ENCODE measurements at regions not wholly inside any gene's neighbourhood (a gene's known extent, or its start where the extent isn't known, plus 50 kb on each side); places are given as distances from the start of the nearest gene placed in this dataset.
"Not testable (repeated sequence)": the region's sequence is repeated elsewhere in the genome, so short reads cannot be mapped to it uniquely, and the experiment has no call there.

DNA sequence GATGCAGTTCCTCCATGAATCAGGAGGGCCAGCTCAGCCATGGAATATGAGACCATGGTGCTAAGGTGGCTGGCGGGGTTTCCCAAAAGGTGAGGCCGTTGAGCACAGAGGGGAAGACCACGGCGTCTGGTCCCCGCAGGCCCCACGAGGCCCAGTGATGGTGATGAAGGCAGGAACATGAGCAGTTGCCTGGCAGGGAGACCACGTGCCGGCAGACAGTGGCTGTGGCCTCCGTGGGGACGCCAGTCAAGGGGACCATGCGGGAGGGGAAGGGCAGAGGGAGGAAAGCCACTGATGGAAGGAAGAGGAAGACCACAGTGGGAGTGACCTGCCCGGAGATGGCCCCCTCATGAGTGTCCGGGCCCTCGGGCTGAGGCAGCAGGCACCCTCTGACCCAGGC, 220.9 kb upstream of the SGCG start:
- CTCF ChIA-PET; H3K27me3 ChIP-seq (ENCODE audit: control insufficient read depth, insufficient read depth, low read length); DNase-seq (ENCODE audit: low read depth); POLR2A ChIA-PET; H3K4me3 ChIP-seq (ENCODE audit: low read depth, low read length); H3K36me3 ChIP-seq (ENCODE audit: control insufficient read depth, insufficient read depth, low read length): not testable (repeated sequence)

DNA sequence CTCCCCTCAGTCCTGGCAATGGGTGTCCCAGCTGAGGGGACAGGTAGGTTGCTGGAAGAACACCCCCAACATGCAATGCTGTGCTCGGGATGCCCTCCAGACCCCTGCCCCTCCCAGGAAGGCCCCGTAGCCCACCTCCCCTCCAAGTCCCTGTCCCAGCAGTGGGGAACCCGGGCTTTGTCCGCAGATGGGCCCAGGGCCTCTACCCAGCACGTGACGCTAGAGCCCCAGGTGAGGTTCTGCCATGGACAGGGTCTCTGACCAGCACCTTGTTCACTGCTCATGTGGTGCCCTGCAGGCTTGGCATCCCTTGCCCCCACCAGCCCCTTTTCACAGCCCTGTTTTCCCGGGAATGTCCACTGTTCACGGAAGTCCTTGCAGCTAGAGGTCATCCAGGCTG, 220.0 kb upstream of the SGCG start:
- ChIA-PET POLR2A (no interaction called here), CTCF (no interaction called here)

DNA sequence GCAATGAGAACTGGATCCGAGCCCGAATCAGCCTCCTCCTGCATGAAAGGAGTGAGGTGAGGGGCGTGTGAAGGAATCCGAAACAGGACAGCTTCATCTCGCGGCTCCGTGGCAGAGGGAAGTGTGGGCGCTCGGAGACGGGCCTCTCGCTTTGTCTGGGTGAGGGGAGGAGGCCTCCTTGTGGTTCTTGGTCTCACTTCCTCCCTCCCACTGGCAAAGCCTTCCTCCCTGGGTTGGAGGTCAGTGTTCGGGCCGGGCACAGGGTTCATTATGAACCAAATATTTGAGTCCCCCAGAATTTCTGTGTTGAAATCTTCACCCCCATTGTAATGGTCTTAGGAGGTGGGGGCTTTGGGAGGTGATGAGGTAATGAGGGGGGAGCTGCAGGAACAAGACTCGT, 219.4 kb upstream of the SGCG start:
- POLR2A ChIA-PET; H3K4me3 ChIP-seq (ENCODE audit: low read depth, low read length); CTCF ChIA-PET; DNase-seq (ENCODE audit: low read depth); H3K36me3 ChIP-seq (ENCODE audit: control insufficient read depth, insufficient read depth, low read length); H3K27me3 ChIP-seq (ENCODE audit: control insufficient read depth, insufficient read depth, low read length): not testable (repeated sequence)

More for the DNA sequence above, 220.0 kb upstream of the SGCG start:
- no peak for DNase-seq (ENCODE audit: low read depth)
- no peak overlapping the region for H3K4me3 ChIP-seq (ENCODE audit: low read depth, low read length)
- no peaks in the 10 kb centered on the region for H3K36me3 ChIP-seq (ENCODE audit: control insufficient read depth, insufficient read depth, low read length)
- H3K27me3 ChIP-seq (ENCODE audit: control insufficient read depth, insufficient read depth, low read length), result no peaks in the 10 kb centered on the region
- TF ChIP-seq, protein P1, sequence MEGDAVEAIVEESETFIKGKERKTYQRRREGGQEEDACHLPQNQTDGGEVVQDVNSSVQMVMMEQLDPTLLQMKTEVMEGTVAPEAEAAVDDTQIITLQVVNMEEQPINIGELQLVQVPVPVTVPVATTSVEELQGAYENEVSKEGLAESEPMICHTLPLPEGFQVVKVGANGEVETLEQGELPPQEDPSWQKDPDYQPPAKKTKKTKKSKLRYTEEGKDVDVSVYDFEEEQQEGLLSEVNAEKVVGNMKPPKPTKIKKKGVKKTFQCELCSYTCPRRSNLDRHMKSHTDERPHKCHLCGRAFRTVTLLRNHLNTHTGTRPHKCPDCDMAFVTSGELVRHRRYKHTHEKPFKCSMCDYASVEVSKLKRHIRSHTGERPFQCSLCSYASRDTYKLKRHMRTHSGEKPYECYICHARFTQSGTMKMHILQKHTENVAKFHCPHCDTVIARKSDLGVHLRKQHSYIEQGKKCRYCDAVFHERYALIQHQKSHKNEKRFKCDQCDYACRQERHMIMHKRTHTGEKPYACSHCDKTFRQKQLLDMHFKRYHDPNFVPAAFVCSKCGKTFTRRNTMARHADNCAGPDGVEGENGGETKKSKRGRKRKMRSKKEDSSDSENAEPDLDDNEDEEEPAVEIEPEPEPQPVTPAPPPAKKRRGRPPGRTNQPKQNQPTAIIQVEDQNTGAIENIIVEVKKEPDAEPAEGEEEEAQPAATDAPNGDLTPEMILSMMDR (IDR thresholded peaks at IDR 0.05; ENCODE audit: insufficient read depth, low read depth, low read length), result no peak

DNA sequence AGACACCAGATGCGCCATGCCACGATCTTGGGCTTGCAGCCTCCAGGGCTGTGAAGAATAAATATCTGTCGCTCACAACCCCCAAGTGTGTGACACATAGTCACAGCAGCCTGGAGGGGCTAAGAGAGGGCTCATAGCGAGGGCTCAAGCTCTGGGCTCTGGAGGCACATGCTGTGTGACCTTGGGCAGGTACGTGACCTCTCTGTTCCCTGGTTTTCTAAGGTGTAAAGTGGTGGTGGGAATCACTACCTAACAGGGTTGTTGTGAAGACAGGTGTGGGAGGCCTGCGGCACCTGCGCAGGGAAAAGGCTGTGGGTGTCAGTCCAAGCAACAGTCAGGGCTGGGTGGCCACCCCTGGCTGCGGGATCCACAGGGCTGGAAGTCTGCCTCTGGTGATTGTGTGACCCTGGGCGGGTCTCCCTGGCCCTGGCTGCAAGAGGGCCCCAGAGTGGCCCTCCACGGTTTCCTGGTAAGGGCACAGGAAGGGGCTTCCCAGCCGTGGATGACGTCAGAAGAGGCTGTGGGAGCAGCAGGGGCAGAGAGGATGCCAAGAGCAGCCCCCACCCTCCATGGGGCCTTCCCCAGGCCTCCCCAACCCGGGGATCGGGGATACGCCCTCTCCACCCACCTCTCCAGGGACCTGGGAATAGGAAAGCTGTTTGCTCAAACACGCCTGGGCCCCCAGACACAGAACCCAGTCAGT, 218.8 kb upstream of the SGCG start:
- Histone ChIP-seq H3K4me3 (ENCODE audit: low read depth, low read length) (no peak overlapping the region), H3K27me3 (ENCODE audit: control insufficient read depth, insufficient read depth, low read length) (no peaks in the 10 kb centered on the region), H3K36me3 (ENCODE audit: control insufficient read depth, insufficient read depth, low read length) (no peaks in the 10 kb centered on the region)
- DNase-seq (ENCODE audit: low read depth), result no peak
- POLR2A ChIA-PET, result no interaction called here
- TF ChIP-seq, protein P1 (IDR thresholded peaks at IDR 0.05; ENCODE audit: insufficient read depth, low read depth, low read length), result no peak
- CTCF ChIA-PET, result no interaction called here

DNA sequence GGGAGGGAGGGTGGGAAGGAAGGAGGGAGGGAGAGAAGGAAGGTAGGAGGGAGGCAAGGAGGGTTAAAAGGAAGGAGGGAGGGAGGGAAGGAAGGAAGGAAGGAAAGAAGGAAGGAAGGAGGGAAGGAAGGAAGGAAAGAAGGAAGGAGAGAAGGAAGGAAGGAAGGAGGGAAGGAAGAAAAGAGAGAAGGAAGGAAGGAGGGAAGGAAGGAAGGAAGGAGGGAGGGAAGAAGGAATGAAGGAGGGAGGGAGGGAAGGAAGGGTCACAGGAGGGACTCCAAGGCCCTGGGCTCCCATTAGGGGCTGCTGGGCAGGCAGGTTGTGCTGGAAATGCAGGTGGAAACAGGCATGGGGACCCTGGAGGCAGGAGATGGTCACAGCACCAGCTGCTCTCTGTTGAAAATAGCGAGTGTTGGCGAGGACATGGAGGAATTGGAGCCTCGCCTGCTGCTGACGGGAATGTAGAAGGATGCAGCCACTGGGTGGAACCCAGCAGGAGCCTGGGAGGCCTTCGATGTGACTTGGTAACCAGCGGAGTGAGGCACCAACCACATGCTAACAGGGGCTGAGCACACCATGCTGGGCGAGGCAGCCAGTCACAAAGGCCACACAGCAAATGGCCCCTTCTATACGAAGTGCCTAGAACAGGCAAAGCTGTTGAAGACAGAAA, 217.3 kb upstream of the SGCG start:
- DNase-seq (ENCODE audit: low read depth); POLR2A ChIA-PET: not testable (repeated sequence)

DNA sequence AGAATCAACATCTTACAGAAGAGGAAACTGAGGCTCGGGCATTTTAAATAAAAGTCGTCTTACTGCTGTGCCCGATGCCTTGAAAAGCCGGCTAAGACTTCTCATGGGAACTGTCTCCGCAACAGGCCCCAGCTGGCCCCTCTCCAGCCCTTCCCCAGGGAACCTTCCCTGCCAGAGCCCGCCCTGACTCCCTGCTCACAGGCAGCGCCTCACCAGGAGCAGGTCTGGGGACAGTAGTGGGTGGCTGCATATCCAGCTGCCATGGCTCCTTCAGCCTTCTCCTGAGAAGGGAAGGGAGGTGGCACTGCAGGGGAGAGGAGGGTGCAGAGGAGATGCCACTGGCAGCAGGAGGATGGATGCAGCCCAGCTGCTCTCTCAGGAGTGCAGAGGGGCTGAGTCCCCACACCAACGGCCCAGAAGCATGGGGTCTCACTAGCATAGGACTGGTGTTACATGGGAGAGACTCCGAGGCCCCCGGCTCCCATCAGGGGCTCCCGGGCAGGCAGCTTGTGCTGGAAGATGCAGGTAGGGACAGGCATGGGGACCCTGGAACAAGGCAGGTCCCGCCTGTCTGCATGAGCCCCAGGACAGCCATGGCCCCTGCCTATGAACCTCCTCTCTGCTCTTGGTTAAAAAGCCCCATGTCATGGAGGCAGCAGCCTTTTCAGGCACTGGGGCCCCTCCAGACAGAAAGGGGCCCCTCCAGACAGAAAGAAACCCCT, 216.4 kb upstream of the SGCG start:
- no peak overlapping the region for H3K4me3 ChIP-seq (ENCODE audit: low read depth, low read length)
- ChIA-PET POLR2A (no interaction called here), CTCF (no interaction called here)
- no peaks in the 10 kb centered on the region for H3K36me3 ChIP-seq (ENCODE audit: control insufficient read depth, insufficient read depth, low read length)
- no peak for DNase-seq (ENCODE audit: low read depth)
- H3K27me3 ChIP-seq (ENCODE audit: control insufficient read depth, insufficient read depth, low read length), result no peaks in the 10 kb centered on the region
- TF ChIP-seq, protein P1 (IDR thresholded peaks at IDR 0.05; ENCODE audit: insufficient read depth, low read depth, low read length), result no peak

More for the DNA sequence above, 217.3 kb upstream of the SGCG start:
- CTCF ChIA-PET; H3K36me3 ChIP-seq (ENCODE audit: control insufficient read depth, insufficient read depth, low read length); H3K27me3 ChIP-seq (ENCODE audit: control insufficient read depth, insufficient read depth, low read length); H3K4me3 ChIP-seq (ENCODE audit: low read depth, low read length): not testable (repeated sequence)

DNA sequence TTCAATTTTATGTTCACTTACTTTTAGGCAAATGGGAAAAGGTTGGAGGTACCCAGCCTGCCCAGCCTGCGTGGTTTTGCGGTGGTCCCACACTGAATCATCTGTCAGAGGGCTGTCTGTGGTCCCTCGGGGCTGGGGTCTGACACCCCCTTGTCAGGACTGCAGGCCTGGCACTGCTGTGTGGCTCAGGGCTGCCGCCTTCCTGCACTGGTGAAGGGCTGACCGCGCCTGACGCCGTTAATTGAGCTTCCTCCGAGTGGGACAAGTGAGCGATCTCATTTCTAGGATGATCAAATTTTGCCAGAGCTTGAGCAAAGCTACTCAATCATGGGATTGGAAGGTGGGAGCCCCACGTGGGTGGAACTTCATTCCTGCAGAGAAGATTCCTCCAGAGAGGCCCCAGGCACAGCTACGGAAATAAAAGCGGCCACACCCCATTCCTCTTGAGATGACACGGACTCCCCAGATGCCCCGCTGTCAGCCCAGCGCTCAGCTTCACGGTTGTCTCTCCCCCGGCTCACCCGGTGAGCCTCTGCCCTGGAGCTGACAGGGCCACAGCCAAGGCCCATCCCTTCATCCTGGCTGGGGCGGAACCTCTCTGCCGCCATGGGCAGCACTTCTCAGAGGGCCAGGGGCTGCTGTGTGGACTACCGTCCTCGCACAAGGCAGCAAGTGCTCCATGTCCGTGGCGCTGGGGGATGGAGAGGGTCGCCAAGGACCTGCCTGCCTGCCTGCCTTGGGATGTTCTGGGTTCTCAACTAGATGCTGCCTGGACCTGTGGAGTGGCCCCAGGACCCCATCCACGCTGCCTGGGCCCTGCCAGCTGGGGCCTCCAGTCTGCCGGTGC, 215.5 kb upstream of the SGCG start:
- H3K27me3 ChIP-seq (ENCODE audit: control insufficient read depth, insufficient read depth, low read length); H3K36me3 ChIP-seq (ENCODE audit: control insufficient read depth, insufficient read depth, low read length); DNase-seq (ENCODE audit: low read depth); H3K4me3 ChIP-seq (ENCODE audit: low read depth, low read length); CTCF ChIA-PET; POLR2A ChIA-PET: not testable (repeated sequence)

DNA sequence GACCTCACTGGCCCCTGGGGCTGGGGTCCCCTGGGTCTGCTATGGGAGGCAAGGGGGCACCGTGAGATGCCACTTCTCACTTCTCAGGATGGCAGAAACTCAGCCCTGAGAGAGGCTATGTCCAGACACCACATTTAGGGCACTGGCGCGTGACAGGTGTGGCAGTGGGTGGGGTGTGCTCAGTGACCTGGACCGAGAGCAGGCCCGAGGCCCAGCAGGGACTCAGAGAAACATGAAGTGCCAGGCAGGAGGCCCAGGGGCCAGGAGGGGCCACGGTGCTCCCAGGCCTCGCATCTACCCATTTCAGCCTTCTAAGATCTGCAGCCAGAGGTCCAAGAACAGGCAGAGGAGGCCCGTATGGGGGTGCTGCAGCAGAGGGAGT, 214.9 kb upstream of the SGCG start:
- POLR2A ChIA-PET; CTCF ChIA-PET; H3K36me3 ChIP-seq (ENCODE audit: control insufficient read depth, insufficient read depth, low read length); H3K4me3 ChIP-seq (ENCODE audit: low read depth, low read length); DNase-seq (ENCODE audit: low read depth); H3K27me3 ChIP-seq (ENCODE audit: control insufficient read depth, insufficient read depth, low read length): not testable (repeated sequence)

DNA sequence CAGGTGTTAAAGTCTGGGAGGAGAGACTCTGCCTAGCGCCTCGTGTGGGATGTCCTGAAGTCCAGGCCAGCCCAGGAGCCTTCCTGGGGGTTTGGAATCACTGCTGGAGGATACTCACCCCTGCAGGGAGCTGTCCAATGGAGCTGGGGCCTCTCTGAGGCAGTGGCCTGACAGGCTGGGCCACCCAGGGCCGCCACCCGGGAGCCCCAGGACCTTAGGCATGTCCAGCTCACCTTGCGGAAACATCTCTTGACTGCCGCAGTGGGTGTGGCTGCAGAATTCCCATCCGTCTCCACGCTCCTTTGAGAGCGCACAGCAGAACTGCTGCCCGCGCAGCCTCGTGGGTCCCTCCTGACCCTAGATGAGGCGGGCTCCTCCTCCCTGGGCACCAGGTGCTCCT, 214.0 kb upstream of the SGCG start:
- H3K4me3 ChIP-seq (ENCODE audit: low read depth, low read length); DNase-seq (ENCODE audit: low read depth); POLR2A ChIA-PET; CTCF ChIA-PET; H3K36me3 ChIP-seq (ENCODE audit: control insufficient read depth, insufficient read depth, low read length); H3K27me3 ChIP-seq (ENCODE audit: control insufficient read depth, insufficient read depth, low read length): not testable (repeated sequence)

All from BJ (cell line).